H9 (cell line): ENCODE measurements at regions not wholly inside any gene's neighbourhood (a gene's known extent, or its start where the extent isn't known, plus 50 kb on each side); places are given as distances from the start of the nearest gene placed in this dataset.

Source experiments
- DNase-seq: peaks from one replicate; pipeline ENCODE4 v3.0.0-alpha.2; 2017
- H2AFZ ChIP-seq: one replicate; pipeline ENCODE4 v1.6.1; 2013; ENCODE audit warnings: mild to moderate bottlenecking, low read length, control low read depth, moderate library complexity
- H2AK5ac ChIP-seq: 2 replicates; pipeline ENCODE4 v1.6.1; 2013; ENCODE audit warnings: low read length, control low read depth, mixed read lengths; ENCODE audit not compliant: insufficient read length
- H2BK120ac ChIP-seq: one replicate; pipeline ENCODE4 v1.6.1; 2013; ENCODE audit warnings: low read depth, mild to moderate bottlenecking, low read length, control low read depth, inconsistent platforms; ENCODE audit not compliant: poor library complexity, severe bottlenecking
- H2BK12ac ChIP-seq: 2 replicates; pipeline ENCODE4 v1.6.1; 2013; ENCODE audit warnings: low read length, control low read depth, mixed read lengths, low read depth; ENCODE audit not compliant: insufficient read length
- H2BK15ac ChIP-seq: 2 replicates; pipeline ENCODE4 v1.6.1; 2013; ENCODE audit warnings: low read depth, low read length, control low read depth
- H2BK20ac ChIP-seq: one replicate; pipeline ENCODE4 v1.6.1; 2013; ENCODE audit warnings: low read depth, mild to moderate bottlenecking, low read length, control low read depth, inconsistent platforms; ENCODE audit not compliant: poor library complexity, severe bottlenecking
- H2BK5ac ChIP-seq: 2 replicates; pipeline ENCODE4 v1.6.1; 2013; ENCODE audit warnings: low read length, control low read depth, mixed read lengths; ENCODE audit not compliant: insufficient read length
- H3K14ac ChIP-seq: 2 replicates; pipeline ENCODE4 v1.6.1; 2013; ENCODE audit warnings: low read length, control low read depth; ENCODE audit not compliant: insufficient read depth
- H3K18ac ChIP-seq: 2 replicates; pipeline ENCODE4 v1.6.1; 2013; ENCODE audit warnings: low read depth, mild to moderate bottlenecking, mixed read lengths, low read length, control low read depth; ENCODE audit not compliant: insufficient read length
- H3K23ac ChIP-seq: 2 replicates; pipeline ENCODE4 v1.6.1; 2013; ENCODE audit warnings: low read length, control low read depth, mixed read lengths, low read depth; ENCODE audit not compliant: insufficient read length
- H3K23me2 ChIP-seq: 2 replicates; pipeline ENCODE4 v1.6.1; 2013; ENCODE audit warnings: low read depth, mild to moderate bottlenecking, mixed read lengths, low read length, control low read depth; ENCODE audit not compliant: insufficient read length, poor library complexity, severe bottlenecking
- H3K27ac ChIP-seq: 2 replicates; pipeline ENCODE4 v1.5.1; 2013; ENCODE audit warnings: low read length, control low read depth, mixed read lengths, low read depth; ENCODE audit not compliant: insufficient read length
- H3K27me3 ChIP-seq: 2 replicates; pipeline ENCODE4 v1.6.1; 2013; ENCODE audit warnings: low read length, control low read depth, inconsistent platforms; ENCODE audit not compliant: insufficient read depth
- H3K4ac ChIP-seq: 2 replicates; pipeline ENCODE4 v1.6.1; 2013; ENCODE audit warnings: low read depth, mild to moderate bottlenecking, control low read depth, inconsistent platforms, low read length, moderate library complexity
- H3K4me1 ChIP-seq: 2 replicates; pipeline ENCODE4 v1.6.1; 2013; ENCODE audit warnings: low read length, control low read depth, inconsistent platforms; ENCODE audit not compliant: insufficient read depth
- H3K4me2 ChIP-seq: 2 replicates; pipeline ENCODE4 v1.6.1; 2013; ENCODE audit warnings: low read length, control low read depth, mixed read lengths; ENCODE audit not compliant: insufficient read length, insufficient read depth
- H3K56ac ChIP-seq: 2 replicates; pipeline ENCODE4 v1.6.1; 2013; ENCODE audit warnings: low read depth, mild to moderate bottlenecking, mixed read lengths, low read length, control low read depth; ENCODE audit not compliant: insufficient read length
- H3K79me1 ChIP-seq: 2 replicates; pipeline ENCODE4 v1.6.1; 2013; ENCODE audit warnings: low read depth, mild to moderate bottlenecking, moderate library complexity, low read length, control low read depth, inconsistent platforms; ENCODE audit not compliant: insufficient read depth, poor library complexity, severe bottlenecking
- H3K79me2 ChIP-seq: 2 replicates; pipeline ENCODE4 v1.6.1; 2013; ENCODE audit warnings: low read length, control low read depth, inconsistent platforms; ENCODE audit not compliant: insufficient read depth
- H3K9ac ChIP-seq: 2 replicates; pipeline ENCODE4 v1.6.1; 2013; ENCODE audit warnings: low read length, control low read depth, mixed read lengths; ENCODE audit not compliant: insufficient read length; ENCODE audit errors: extremely low read depth
- H3K9me3 ChIP-seq: one replicate; pipeline ENCODE4 v1.6.1; 2013; ENCODE audit warnings: low read depth, low read length, inconsistent platforms; ENCODE audit not compliant: control insufficient read depth
- H3T11ph ChIP-seq: one replicate; pipeline ENCODE4 v1.6.1; 2013; ENCODE audit warnings: mild to moderate bottlenecking, low read length, control low read depth, inconsistent platforms
- H4K20me1 ChIP-seq: one replicate; pipeline ENCODE4 v1.6.1; 2013; ENCODE audit not compliant: control insufficient read depth, insufficient read length, insufficient read depth
- H4K5ac ChIP-seq: 2 replicates; pipeline ENCODE4 v1.6.1; 2013; ENCODE audit warnings: low read depth, mild to moderate bottlenecking, mixed read lengths, low read length, control low read depth; ENCODE audit not compliant: insufficient read length
- H4K8ac ChIP-seq: replicated peaks from 2 replicates; pipeline ENCODE4 v1.6.1; 2013; ENCODE audit warnings: low read length, control low read depth, mixed read lengths, low read depth; ENCODE audit not compliant: insufficient read length
- H4K91ac ChIP-seq: 2 replicates; pipeline ENCODE4 v1.6.1; 2013; ENCODE audit warnings: low read depth, mild to moderate bottlenecking, moderate library complexity, mixed read lengths, low read length, control low read depth; ENCODE audit not compliant: insufficient read length
- H3K27ac Mint-ChIP-seq, 3 experiments: 2 replicates in 2 of 3; 3 replicates in 1 of 3; pipeline ENCODE4 v1.8.0; 2020 to 2021; ENCODE audit warnings: mixed read lengths in 3 of 3, mild to moderate bottlenecking in 1 of 3, moderate library complexity in 1 of 3
- H3K27me3 Mint-ChIP-seq: 2 replicates; pipeline ENCODE4 v1.8.0; 2021; ENCODE audit warnings: low read depth, mild to moderate bottlenecking, moderate library complexity, mixed read lengths
- H3K36me3 Mint-ChIP-seq, 3 experiments: 2 replicates in 2 of 3; 3 replicates in 1 of 3; pipeline ENCODE4 v1.8.0; 2020 to 2021; ENCODE audit warnings: low read depth in 3 of 3, mixed read lengths in 3 of 3; ENCODE audit not compliant: insufficient read depth in 1 of 3
- H3K4me1 Mint-ChIP-seq, 2 experiments: 2 replicates each; pipeline ENCODE4 v1.8.0; 2020; ENCODE audit warnings: mixed read lengths in 2 of 2
- H3K4me3 Mint-ChIP-seq, 2 experiments: 2 replicates in 1 of 2; 3 replicates in 1 of 2; pipeline ENCODE4 v1.8.0; 2020 to 2021; ENCODE audit warnings: mild to moderate bottlenecking in 2 of 2, mixed read lengths in 2 of 2, moderate library complexity in 1 of 2
- H3K9me3 Mint-ChIP-seq, 2 experiments: 2 replicates in 1 of 2; 3 replicates in 1 of 2; pipeline ENCODE4 v1.8.0; 2020; ENCODE audit warnings: mild to moderate bottlenecking in 2 of 2, mixed read lengths in 2 of 2, moderate library complexity in 1 of 2
- TF ChIP-seq, protein P1 (sequence below): fragments of 200-600 bp; sonication (generic); conservative IDR thresholded peaks from 3 replicates; pipeline ENCODE4 v1.8.0; 2021; ENCODE audit warnings: antibody characterized with exemption, mild to moderate bottlenecking

- H3K56ac ChIP-seq, result no peak overlapping the region
- H2BK20ac ChIP-seq, result no peak overlapping the region
- no peaks in the 10 kb centered on the region for H3K79me2 ChIP-seq
- peaks cover 24 to 25% of the 10 kb centered on the region in 2 experiments for H3K4me1 Mint-ChIP-seq
- no peaks in the 10 kb centered on the region for H3K27me3 Mint-ChIP-seq
- no peak overlapping the region for H3K18ac ChIP-seq
- no peak overlapping the region for H3K27ac Mint-ChIP-seq
- no peak overlapping the region for H2BK120ac ChIP-seq
- H2BK15ac ChIP-seq, result no peak overlapping the region
- no peak overlapping the region for H4K8ac ChIP-seq
- TF ChIP-seq, protein P1, sequence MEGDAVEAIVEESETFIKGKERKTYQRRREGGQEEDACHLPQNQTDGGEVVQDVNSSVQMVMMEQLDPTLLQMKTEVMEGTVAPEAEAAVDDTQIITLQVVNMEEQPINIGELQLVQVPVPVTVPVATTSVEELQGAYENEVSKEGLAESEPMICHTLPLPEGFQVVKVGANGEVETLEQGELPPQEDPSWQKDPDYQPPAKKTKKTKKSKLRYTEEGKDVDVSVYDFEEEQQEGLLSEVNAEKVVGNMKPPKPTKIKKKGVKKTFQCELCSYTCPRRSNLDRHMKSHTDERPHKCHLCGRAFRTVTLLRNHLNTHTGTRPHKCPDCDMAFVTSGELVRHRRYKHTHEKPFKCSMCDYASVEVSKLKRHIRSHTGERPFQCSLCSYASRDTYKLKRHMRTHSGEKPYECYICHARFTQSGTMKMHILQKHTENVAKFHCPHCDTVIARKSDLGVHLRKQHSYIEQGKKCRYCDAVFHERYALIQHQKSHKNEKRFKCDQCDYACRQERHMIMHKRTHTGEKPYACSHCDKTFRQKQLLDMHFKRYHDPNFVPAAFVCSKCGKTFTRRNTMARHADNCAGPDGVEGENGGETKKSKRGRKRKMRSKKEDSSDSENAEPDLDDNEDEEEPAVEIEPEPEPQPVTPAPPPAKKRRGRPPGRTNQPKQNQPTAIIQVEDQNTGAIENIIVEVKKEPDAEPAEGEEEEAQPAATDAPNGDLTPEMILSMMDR, result no peak
- H3K9me3 ChIP-seq, result no peaks in the 10 kb centered on the region
- H3K14ac ChIP-seq, result no peak overlapping the region
- peaks cover 0 to 3% of the 10 kb centered on the region in 2 experiments; a peak in 1 of 5 replicates for H3K9me3 Mint-ChIP-seq
- H3K9ac ChIP-seq, result no peak overlapping the region
- no peak overlapping the region for H2AFZ ChIP-seq
- H2AK5ac ChIP-seq, result no peak overlapping the region
- peaks cover 7% of the 10 kb centered on the region; the same call in 1 of the 2 replicates for H3K4me1 ChIP-seq
- H3K36me3 Mint-ChIP-seq, result peaks cover 0 to 5% (median 0%) of the 10 kb centered on the region in 3 experiments; a peak in 4 of 7 replicates
- no peak overlapping the region for H3K4me2 ChIP-seq
- no peak overlapping the region for H3K4ac ChIP-seq
- H3K23me2 ChIP-seq, result no peaks in the 10 kb centered on the region
- no peaks in the 10 kb centered on the region for H4K20me1 ChIP-seq
- H3K27ac ChIP-seq, result no peak overlapping the region
- no peak overlapping the region for H3K23ac ChIP-seq
- H2BK5ac ChIP-seq, result no peak overlapping the region
- H3K4me3 Mint-ChIP-seq, result no peak overlapping the region
- H3K27me3 ChIP-seq, result no peaks in the 10 kb centered on the region
- no peak overlapping the region for H4K5ac ChIP-seq
- DNase-seq, result no peak
- no peaks in the 10 kb centered on the region for H3K79me1 ChIP-seq
- no peak overlapping the region for H4K91ac ChIP-seq
- no peak overlapping the region for H2BK12ac ChIP-seq
- H3T11ph ChIP-seq, result no peak overlapping the region
These were observed 2070.4 kb upstream of the CELF4 start for GRCh38 chr18:39635966-39636365.
